HG03103 (cell line): ENCODE measurements at regions not wholly inside any gene's neighbourhood (a gene's known extent, or its start where the extent isn't known, plus 50 kb on each side); places are given as distances from the start of the nearest gene placed in this dataset.
"Not testable (repeated sequence)": the region's sequence is repeated elsewhere in the genome, so short reads cannot be mapped to it uniquely, and the experiment has no call there.

Experiments used
- ATAC-seq: cut with Tn5 transposase; IDR thresholded peaks from one replicate; pipeline ENCODE4 v1.9.1; 2021; ENCODE audit warnings: low read depth; ENCODE audit not compliant: unreplicated experiment

GRCh38 chr15:69755551-69756310 is 303.1 kb downstream of the RPLP1 start:
- ATAC-seq = peak; percentile 85

DNA sequence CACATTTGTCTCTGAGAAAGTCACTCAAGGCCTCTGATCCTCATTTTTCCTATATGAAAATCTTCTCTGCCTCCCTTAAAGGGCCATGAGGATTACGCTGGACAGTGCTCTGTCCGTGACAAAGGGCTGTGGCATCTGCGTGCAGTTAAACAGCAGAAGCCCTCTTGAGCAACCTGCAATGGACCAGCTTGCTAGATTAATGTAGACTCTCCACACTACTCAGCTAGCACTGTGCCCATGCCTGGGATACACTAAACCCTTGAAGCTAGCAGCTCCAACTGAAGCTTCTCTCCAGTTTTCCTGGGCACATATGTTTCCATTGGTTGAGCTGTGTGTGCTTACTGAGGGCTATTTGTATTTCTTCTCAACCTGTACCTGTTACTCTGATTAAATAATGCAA is 303.8 kb downstream of the RPLP1 start:
- no peak for ATAC-seq

DNA sequence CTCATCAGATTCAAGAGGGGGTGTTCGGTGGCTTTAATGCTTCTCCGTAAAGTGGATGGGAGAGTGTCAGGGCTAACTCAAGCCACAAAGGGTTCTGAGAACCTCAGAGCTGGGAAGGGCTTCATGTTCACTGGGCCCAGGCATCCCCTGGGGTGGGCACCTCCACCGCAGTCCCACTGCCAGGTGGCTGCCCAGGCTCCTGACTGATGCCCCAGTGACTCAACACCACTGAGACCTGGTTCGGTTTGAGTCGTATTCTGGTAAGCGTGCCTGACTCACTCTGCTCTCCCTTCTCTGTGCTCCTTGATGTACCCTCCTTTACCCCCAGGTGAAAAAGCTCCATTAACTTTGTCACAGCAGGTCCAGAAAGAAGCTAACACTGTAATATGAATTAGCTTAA is 304.6 kb downstream of the RPLP1 start:
- ATAC-seq = no peak

DNA sequence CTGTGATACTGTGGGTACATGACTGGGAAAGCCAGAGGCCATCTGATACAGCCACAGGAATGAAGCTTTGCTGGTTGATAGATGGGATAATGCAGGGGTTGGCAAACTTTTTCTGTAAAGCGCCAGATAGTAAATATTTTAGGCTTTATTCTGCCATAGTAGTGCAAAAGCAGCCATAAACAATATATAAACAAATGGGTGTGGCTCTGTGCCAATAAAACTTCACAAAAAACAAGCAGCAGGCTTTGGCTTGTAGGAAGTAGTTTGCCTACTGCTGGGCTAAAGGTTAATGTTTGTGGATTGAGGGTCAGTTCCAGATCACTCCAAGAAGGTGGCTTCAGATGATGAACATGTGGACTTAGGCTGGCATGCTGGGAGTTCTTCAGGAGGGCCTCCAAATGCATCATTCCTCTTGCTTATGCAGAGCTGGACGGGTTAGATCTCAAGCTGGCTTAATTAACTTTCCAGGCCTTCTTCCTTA is 305.7 kb downstream of the RPLP1 start:
- ATAC-seq = no peak

DNA sequence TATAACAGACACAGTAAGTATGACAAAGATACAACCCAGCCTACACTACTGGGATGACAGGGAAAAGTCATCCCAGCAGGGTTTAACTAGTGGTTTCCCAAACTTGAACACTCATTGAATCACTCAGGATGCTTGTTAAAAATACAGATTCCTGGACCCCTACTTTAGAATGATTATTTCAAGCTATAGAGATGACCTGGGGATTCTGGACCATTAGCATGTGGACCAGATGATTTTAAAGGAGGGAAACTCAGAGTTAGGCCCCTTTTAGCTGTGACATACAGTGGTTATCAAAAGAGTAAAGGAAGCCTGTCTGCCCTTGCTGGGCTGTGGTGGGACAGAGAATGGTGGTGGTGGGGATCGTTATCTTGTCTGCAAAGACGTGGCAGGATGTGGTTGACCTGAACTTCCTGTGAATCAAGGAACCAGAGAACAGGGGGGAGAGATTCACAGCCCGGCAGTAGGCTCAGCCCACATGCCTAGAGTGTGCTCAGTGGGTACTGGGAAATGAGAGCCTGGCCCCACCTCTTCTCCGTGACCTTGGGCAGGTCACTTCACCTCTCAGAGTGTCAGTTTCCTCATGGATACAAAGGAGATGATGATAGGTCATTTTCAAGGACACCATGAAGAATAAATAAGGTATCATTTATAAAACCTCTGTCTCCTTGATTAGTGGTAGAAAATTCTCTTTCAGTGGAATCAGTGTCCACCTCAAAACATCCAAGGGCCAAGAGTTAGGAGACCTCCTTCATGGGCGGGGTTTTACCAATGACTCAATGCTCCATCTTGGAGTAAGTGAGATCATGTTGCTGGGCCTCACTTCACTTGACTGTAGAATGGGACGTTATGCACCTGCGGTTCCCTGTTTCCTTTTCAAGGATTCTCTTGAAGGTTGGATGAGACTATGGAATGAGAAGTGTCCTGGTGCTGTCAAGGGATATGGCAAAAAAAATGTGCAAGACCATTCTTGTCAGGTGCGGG is 306.5 kb downstream of the RPLP1 start:
- no peak for ATAC-seq

- ATAC-seq = no peak
These were observed 307.7 kb downstream of the RPLP1 start for GRCh38 chr15:69760258-69760845.

- no peak for ATAC-seq
These were observed 308.4 kb downstream of the RPLP1 start for GRCh38 chr15:69760890-69761568.

DNA sequence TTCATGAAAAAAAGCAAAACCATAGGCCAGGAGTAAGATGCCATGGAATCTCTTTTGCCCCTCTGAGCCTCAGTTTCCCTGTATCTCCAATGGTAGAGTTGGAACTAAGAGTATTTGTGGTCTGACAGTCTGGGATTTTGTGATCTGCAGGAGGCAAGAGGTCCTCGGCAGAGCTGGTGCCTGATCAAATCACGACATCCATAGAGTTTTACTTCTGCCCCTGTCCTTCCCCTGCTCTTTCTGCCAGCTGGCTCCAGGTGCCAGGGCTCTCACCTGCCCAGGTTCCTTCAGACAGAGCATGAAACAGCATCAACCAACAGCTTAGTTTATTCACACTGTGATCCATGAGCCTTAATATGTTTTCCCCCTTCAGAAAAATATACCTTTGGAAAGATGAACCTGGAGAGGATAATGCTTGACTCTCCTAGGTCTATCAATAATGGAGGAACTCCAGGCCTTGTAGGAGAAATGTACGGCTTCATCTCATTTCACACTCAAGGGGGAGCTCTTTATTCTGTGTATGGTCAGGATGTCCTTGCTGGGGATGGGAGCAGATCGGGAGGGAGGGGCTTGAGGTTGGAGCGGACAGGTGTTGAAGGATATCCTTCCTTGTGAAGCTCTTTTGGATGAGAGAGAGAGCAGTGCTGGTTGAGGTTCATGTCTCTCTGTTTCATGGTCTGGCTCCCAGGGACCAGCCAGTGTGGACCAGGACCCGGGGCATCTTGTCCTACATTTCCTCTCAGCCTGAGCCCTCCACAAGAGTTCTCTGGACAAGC is 309.9 kb downstream of the RPLP1 start:
- ATAC-seq = no peak

DNA sequence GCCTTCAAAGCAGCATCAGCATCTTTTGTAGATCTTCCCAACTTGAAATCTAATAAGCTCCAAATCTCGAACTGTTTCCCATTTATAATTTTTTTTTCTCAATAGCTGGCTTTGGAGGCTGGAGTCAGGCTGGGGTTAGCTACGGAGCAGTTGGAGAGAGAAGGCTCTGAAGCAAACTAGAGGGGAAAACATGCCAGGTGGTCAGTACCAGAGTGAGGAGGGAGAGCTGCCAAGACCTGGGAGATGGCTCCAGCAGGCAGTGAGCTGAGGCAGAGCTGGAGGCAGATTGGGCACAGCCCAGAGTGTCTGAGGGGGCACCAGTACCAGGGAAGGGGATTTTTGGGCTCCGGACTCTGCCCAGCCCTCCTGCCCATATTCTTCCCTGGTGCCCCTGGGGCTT is 311.2 kb downstream of the RPLP1 start:
- no peak for ATAC-seq

GRCh38 chr15:69766156-69766555 is 313.5 kb downstream of the RPLP1 start:
- no peak for ATAC-seq

DNA sequence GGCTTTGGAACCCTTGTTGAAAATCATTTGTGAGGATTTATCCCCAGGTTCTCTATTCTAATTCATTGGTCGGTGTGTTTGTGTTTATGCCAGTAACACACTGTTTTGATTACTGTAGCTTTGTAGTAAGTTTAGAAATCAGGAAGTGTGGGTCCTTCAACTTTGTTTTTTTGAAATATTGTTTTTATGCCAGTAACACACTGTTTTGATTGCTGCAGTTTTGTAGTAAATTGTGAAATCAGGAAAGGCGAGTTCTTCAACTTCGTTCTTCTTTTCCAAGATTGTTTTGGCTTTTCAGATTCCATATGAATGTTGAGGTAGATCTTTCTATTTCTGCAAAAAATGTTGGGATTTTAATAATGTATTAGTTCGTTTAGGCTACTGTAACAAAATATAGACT is 314.6 kb downstream of the RPLP1 start:
- ATAC-seq = no peak

DNA sequence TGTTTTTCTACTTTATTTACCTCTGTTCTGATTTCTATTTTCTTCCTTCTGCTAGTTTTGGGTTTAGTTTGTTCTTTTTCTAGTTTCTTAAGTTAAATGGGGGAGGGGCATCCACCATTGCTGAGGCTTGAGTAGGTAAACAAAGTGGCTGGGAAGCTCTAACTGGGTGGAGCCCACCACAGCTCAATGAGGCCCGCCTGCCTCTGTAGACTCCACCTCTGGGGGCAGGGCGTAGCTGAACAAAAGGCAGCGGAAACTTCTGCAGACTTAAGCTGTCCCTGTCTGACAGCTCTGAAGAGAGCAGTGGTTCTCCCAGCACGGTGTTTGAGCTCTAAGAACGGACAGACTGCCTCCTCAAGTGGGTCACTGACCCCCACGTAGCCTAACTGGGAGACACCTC is 316.7 kb downstream of the RPLP1 start:
- ATAC-seq = not testable (repeated sequence)

DNA sequence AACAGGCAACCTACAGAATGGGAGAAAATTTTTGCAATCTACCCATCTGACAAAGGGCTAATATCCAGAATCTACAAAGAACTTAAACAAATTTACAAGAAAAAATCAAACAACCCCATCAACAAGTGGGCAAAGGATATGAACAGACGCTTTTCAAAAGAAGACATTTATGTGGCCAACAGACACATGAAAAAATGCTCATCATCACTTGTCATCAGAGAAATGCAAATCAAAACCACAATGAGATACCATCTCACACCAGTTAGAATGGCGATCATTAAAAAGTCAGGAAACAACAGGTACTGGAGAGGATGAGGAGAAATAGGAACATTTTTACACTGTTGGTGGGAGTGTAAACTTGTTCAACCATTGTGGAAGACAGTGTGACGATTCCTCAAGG is 321.6 kb downstream of the RPLP1 start:
- ATAC-seq = not testable (repeated sequence)

- ATAC-seq = not testable (repeated sequence)
These were observed 322.1 kb downstream of the RPLP1 start for GRCh38 chr15:69774711-69775110.

- no peak for ATAC-seq
These were observed 320.4 kb downstream of the TLE3 start for GRCh38 chr15:69777356-69777755.

DNA sequence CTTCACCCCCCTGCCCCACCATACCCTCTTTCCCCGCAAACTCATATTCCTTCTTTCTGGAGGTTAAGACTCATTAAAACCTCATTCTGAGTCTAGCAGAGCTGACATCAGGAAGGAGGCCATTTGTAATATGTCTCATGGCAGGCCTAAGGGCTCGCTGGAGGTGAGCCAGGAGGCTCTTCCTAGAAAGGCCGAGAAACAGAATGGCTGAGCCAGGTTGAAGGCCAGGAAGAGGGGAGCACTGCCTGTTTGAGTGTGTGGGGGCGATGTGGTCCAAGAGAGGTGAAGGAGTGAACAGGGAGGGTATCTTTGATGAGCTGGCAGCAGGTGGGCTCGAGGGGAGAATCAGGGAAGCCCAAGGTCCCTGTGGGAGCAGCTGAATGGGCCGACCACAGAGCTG is 317.3 kb downstream of the TLE3 start:
- no peak for ATAC-seq

DNA sequence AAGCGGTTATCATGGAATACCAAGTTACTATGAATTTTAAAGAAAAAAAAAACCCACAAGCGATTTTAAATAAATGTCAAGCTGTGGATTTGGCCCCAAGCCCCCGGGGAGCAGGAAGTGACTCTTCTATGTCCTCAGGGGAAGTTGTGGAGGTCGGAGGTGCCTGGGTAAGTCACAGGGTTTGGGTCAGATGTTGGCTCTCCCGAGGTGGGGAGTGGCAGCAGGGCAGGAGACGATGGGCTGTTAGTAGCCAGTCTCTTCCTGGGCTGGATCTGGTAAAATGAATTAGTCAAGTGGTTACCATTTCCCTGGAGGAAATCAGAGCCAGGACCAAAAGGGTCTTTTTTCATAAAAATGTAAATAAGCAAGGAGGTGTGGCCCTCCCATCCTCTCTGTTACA is 316.7 kb downstream of the TLE3 start:
- no peak for ATAC-seq

- ATAC-seq = no peak
These were observed 316.1 kb downstream of the TLE3 start for GRCh38 chr15:69781411-69782125.

- no peak for ATAC-seq
These were observed 315.5 kb downstream of the TLE3 start for GRCh38 chr15:69782139-69782658.
